GM23338 (cell line): ENCODE measurements at regions not wholly inside any gene's neighbourhood (a gene's known extent, or its start where the extent isn't known, plus 50 kb on each side); places are given as distances from the start of the nearest gene placed in this dataset.

Source experiments
- CREB1 ChIP-seq: fragments of 250-450 bp; sonication (Bioruptor Pico); IDR thresholded peaks from 2 replicates; pipeline ENCODE4 v1.5.0; 2020; ENCODE audit warnings: low read depth, mild to moderate bottlenecking, moderate library complexity
- CTCF ChIP-seq, 2 experiments: fragments of 200-600 bp in 1 of 2; sonication (generic) in 1 of 2; conservative IDR thresholded peaks; 2 replicates each; pipeline versions ENCODE4 v1.5.1 to v1.6.1; 2016 to 2017; ENCODE audit warnings: antibody characterized with exemption in 2 of 2, low read depth in 2 of 2, mild to moderate bottlenecking in 2 of 2, moderate library complexity in 1 of 2
- ETS1 ChIP-seq: IDR thresholded peaks from 2 replicates; pipeline ENCODE4 v1.6.1; 2016; ENCODE audit warnings: antibody characterized with exemption
- EZH2 ChIP-seq: fragments of 200-600 bp; sonication (generic); IDR thresholded peaks from one replicate; pipeline ENCODE4 v1.8.0; 2017; ENCODE audit warnings: antibody characterized with exemption, mild to moderate bottlenecking, low read depth; ENCODE audit not compliant: unreplicated experiment
- EZH2phosphoT487 ChIP-seq: fragments of 200-600 bp; sonication (generic); IDR thresholded peaks from one replicate; pipeline ENCODE4 v1.8.1; 2018; ENCODE audit warnings: antibody characterized with exemption; ENCODE audit not compliant: unreplicated experiment
- JUNB ChIP-seq: IDR thresholded peaks from one replicate; pipeline ENCODE4 v1.6.1; 2016; ENCODE audit warnings: antibody characterized with exemption; ENCODE audit not compliant: unreplicated experiment
- NANOG ChIP-seq: IDR thresholded peaks from 2 replicates; pipeline ENCODE4 v1.6.1; 2016; ENCODE audit warnings: antibody characterized with exemption, borderline replicate concordance
- POLR2AphosphoS5 ChIP-seq: IDR thresholded peaks from 2 replicates; pipeline ENCODE4 v1.6.1; 2016; ENCODE audit warnings: antibody characterized with exemption, low read depth
- REST ChIP-seq: IDR thresholded peaks from one replicate; pipeline ENCODE4 v1.6.1; 2018; ENCODE audit warnings: antibody characterized with exemption; ENCODE audit not compliant: unreplicated experiment
- ZNF114 ChIP-seq: fragments of 250-450 bp; sonication (Bioruptor Pico); IDR thresholded peaks from 2 replicates; pipeline ENCODE4 v1.5.0; 2020; ENCODE audit warnings: mild to moderate bottlenecking, moderate library complexity
- TF ChIP-seq, protein P1 (sequence below): fragments of 250-450 bp; sonication (Bioruptor Pico); IDR thresholded peaks from 2 replicates; pipeline ENCODE4 v1.5.0; 2020; ENCODE audit warnings: mild to moderate bottlenecking, moderate library complexity

DNA sequence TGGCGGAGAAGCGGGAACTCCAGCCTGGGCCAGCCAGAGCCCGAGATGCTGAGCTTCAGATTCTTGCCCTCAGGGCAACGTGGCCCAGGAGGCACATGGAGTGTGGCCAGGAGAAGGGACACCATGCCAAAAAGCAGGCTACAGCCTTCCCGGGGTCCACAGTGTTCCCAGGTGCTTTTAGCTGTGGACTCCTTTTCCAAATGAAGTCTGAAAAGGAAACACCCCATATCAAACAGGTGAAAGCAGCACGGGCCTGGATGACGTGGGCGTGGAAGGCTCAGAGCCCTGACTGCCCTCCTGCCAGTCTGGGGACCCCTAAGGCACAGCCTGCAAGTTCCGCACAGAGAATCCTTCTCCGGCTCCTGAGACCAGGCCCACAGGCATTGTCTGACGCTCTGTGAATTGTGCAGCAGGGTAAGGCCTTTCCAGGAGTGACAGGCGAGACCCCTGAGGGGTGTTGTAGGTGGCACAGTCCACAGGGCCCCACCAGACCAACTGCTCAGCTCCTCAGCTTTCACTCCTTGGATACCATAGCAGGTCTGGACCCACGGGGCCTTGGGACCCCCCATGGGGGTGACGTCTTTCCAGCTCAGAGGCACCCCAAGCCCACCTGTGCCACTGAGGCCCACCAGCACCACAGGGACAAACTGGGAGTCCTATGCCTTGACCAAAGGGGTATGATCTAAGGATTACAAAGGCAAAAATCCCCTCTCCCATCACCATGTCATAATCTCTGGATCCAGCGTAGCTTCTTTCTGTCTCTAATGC lies 69.6 kb upstream of the RAB6C start:
- TF ChIP-seq CTCF (conservative IDR thresholded peaks at IDR 0.05; ENCODE audit: low read depth in 2 of 2): no peak
- TF ChIP-seq POLR2AphosphoS5: no peak
- no peak for TF ChIP-seq REST
- no peak for TF ChIP-seq ETS1
- no peak for TF ChIP-seq EZH2
- no peak for TF ChIP-seq EZH2phosphoT487
- no peak for TF ChIP-seq NANOG
- TF ChIP-seq ZNF114 (CRISPR knock-in tag): no peak
- no peak for TF ChIP-seq CREB1 (CRISPR knock-in tag)
- no peak for TF ChIP-seq JUNB
- TF ChIP-seq, protein P1, sequence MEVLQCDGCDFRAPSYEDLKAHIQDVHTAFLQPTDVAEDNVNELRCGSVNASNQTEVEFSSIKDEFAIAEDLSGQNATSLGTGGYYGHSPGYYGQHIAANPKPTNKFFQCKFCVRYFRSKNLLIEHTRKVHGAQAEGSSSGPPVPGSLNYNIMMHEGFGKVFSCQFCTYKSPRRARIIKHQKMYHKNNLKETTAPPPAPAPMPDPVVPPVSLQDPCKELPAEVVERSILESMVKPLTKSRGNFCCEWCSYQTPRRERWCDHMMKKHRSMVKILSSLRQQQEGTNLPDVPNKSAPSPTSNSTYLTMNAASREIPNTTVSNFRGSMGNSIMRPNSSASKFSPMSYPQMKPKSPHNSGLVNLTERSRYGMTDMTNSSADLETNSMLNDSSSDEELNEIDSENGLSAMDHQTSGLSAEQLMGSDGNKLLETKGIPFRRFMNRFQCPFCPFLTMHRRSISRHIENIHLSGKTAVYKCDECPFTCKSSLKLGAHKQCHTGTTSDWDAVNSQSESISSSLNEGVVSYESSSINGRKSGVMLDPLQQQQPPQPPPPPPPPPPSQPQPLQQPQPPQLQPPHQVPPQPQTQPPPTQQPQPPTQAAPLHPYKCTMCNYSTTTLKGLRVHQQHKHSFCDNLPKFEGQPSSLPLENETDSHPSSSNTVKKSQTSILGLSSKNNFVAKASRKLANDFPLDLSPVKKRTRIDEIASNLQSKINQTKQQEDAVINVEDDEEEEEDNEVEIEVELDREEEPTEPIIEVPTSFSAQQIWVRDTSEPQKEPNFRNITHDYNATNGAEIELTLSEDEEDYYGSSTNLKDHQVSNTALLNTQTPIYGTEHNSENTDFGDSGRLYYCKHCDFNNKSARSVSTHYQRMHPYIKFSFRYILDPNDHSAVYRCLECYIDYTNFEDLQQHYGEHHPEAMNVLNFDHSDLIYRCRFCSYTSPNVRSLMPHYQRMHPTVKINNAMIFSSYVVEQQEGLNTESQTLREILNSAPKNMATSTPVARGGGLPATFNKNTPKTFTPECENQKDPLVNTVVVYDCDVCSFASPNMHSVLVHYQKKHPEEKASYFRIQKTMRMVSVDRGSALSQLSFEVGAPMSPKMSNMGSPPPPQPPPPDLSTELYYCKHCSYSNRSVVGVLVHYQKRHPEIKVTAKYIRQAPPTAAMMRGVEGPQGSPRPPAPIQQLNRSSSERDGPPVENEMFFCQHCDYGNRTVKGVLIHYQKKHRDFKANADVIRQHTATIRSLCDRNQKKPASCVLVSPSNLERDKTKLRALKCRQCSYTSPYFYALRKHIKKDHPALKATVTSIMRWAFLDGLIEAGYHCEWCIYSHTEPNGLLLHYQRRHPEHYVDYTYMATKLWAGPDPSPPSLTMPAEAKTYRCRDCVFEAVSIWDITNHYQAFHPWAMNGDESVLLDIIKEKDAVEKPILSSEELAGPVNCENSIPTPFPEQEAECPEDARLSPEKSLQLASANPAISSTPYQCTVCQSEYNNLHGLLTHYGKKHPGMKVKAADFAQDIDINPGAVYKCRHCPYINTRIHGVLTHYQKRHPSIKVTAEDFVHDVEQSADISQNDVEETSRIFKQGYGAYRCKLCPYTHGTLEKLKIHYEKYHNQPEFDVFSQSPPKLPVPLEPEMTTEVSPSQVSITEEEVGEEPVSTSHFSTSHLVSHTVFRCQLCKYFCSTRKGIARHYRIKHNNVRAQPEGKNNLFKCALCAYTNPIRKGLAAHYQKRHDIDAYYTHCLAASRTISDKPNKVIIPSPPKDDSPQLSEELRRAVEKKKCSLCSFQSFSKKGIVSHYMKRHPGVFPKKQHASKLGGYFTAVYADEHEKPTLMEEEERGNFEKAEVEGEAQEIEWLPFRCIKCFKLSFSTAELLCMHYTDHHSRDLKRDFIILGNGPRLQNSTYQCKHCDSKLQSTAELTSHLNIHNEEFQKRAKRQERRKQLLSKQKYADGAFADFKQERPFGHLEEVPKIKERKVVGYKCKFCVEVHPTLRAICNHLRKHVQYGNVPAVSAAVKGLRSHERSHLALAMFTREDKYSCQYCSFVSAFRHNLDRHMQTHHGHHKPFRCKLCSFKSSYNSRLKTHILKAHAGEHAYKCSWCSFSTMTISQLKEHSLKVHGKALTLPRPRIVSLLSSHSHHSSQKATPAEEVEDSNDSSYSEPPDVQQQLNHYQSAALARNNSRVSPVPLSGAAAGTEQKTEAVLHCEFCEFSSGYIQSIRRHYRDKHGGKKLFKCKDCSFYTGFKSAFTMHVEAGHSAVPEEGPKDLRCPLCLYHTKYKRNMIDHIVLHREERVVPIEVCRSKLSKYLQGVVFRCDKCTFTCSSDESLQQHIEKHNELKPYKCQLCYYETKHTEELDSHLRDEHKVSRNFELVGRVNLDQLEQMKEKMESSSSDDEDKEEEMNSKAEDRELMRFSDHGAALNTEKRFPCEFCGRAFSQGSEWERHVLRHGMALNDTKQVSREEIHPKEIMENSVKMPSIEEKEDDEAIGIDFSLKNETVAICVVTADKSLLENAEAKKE: no peak
